Neural progenitor cell (in vitro differentiated cells): ENCODE measurements at regions not wholly inside any gene's neighbourhood (a gene's known extent, or its start where the extent isn't known, plus 50 kb on each side); places are given as distances from the start of the nearest gene placed in this dataset.

Experiments used
- DNase-seq: peaks from one replicate; pipeline ENCODE4 v3.0.0-alpha.2; 2016; ENCODE audit warnings: low spot score
- H2AFZ ChIP-seq: fragments of 200-600 bp; sonication (generic); replicated peaks from 2 replicates; pipeline ENCODE4 v1.6.1; 2016; ENCODE audit warnings: antibody characterized with exemption
- H3F3A ChIP-seq: fragments of 200-600 bp; sonication (generic); 2 replicates; pipeline ENCODE4 v1.6.1; 2016; ENCODE audit warnings: antibody characterized with exemption, low read depth
- H3K27ac ChIP-seq: fragments of 200-600 bp; sonication (generic); 2 replicates; pipeline ENCODE4 v1.5.1; 2016; ENCODE audit warnings: mild to moderate bottlenecking
- H3K27me3 ChIP-seq: fragments of 200-600 bp; sonication (generic); 2 replicates; pipeline ENCODE4 v1.6.1; 2016; ENCODE audit warnings: mild to moderate bottlenecking, moderate library complexity
- H3K36me3 ChIP-seq: fragments of 200-600 bp; sonication (generic); 2 replicates; pipeline ENCODE4 v1.5.1; 2016
- H3K4me1 ChIP-seq: fragments of 200-600 bp; sonication (generic); 2 replicates; pipeline ENCODE4 v1.6.1; 2016; ENCODE audit warnings: mixed run types
- H3K4me2 ChIP-seq: fragments of 200-600 bp; sonication (generic); 2 replicates; pipeline ENCODE4 v1.6.1; 2016
- H3K4me3 ChIP-seq: fragments of 200-600 bp; sonication (generic); 2 replicates; pipeline ENCODE4 v1.5.1; 2016
- H3K79me2 ChIP-seq: fragments of 200-600 bp; sonication (generic); 2 replicates; pipeline ENCODE4 v1.6.1; 2016; ENCODE audit warnings: low read depth
- H3K9ac ChIP-seq: fragments of 200-600 bp; sonication (generic); 2 replicates; pipeline ENCODE4 v1.6.1; 2016
- H3K9me3 ChIP-seq: fragments of 200-600 bp; sonication (generic); 2 replicates; pipeline ENCODE4 v1.5.1; 2016; ENCODE audit warnings: low read depth
- H4K20me1 ChIP-seq: fragments of 200-600 bp; sonication (generic); 2 replicates; pipeline ENCODE4 v1.6.1; 2016; ENCODE audit warnings: low read depth
- H3K27ac Mint-ChIP-seq: 3 replicates; pipeline ENCODE4 v1.8.0; 2021; ENCODE audit warnings: mixed read lengths
- H3K27me3 Mint-ChIP-seq: 2 replicates; pipeline ENCODE4 v1.8.0; 2022; ENCODE audit warnings: low read depth, mild to moderate bottlenecking, inconsistent platforms, moderate library complexity, mixed read lengths; ENCODE audit not compliant: insufficient read depth
- H3K36me3 Mint-ChIP-seq: 3 replicates; pipeline ENCODE4 v1.8.0; 2021; ENCODE audit warnings: mixed read lengths
- H3K4me1 Mint-ChIP-seq: 3 replicates; pipeline ENCODE4 v1.8.0; 2021; ENCODE audit warnings: mixed read lengths
- H3K4me3 Mint-ChIP-seq: 3 replicates; pipeline ENCODE4 v1.8.0; 2021; ENCODE audit warnings: mild to moderate bottlenecking, moderate library complexity, mixed read lengths
- H3K9me3 Mint-ChIP-seq: 3 replicates; pipeline ENCODE4 v1.8.0; 2020; ENCODE audit warnings: mixed read lengths
- CTCF ChIP-seq: fragments of 200-600 bp; sonication (generic); IDR thresholded peaks from 2 replicates; pipeline ENCODE4 v1.5.1; 2017; ENCODE audit warnings: antibody characterized with exemption, mild to moderate bottlenecking
- EZH2 ChIP-seq: fragments of 200-600 bp; sonication (generic); IDR thresholded peaks from 2 replicates; pipeline ENCODE4 v1.6.1; 2017; ENCODE audit warnings: antibody characterized with exemption, mild to moderate bottlenecking, moderate library complexity
- EZH2phosphoT487 ChIP-seq: fragments of 200-600 bp; sonication (generic); IDR thresholded peaks from 2 replicates; pipeline ENCODE4 v1.6.1; 2017; ENCODE audit warnings: antibody characterized with exemption

- no peak overlapping the region for H3K4me3 ChIP-seq
- no peaks in the 10 kb centered on the region for H3K79me2 ChIP-seq
- H3K4me1 ChIP-seq = peaks cover 13% of the 10 kb centered on the region
- Mint-ChIP-seq H3K27ac (no peak overlapping the region), H3K4me3 (no peak overlapping the region), H3K9me3 (no peaks in the 10 kb centered on the region), H3K36me3 (no peaks in the 10 kb centered on the region), H3K27me3 (no peaks in the 10 kb centered on the region), H3K4me1 (peaks cover 24% of the 10 kb centered on the region)
- peaks cover 7% of the 10 kb centered on the region for H3F3A ChIP-seq
- peak overlapping the region; percentile 63 for H2AFZ ChIP-seq
- H3K9me3 ChIP-seq = no peaks in the 10 kb centered on the region
- no peaks in the 10 kb centered on the region for H4K20me1 ChIP-seq
- peak overlapping the region; percentile 30 for H3K4me2 ChIP-seq
- DNase-seq = no peak
- no peak overlapping the region for H3K9ac ChIP-seq
- no peak for TF ChIP-seq EZH2
- TF ChIP-seq CTCF = no peak
- no peak for TF ChIP-seq EZH2phosphoT487
- H3K27ac ChIP-seq = no peak overlapping the region
- H3K27me3 ChIP-seq = peaks cover 73% of the 10 kb centered on the region
- no peaks in the 10 kb centered on the region for H3K36me3 ChIP-seq
Measured at GRCh38 chr10:80894311-80894791, 356.6 kb downstream of the SH2D4B start.

GRCh38 chr10:80894797-80895467 lies 357.2 kb downstream of the SH2D4B start:
- Histone ChIP-seq H3K36me3 (no peaks in the 10 kb centered on the region), H4K20me1 (no peaks in the 10 kb centered on the region), H3K27ac (no peak overlapping the region), H2AFZ (peak overlapping the region; percentile 63), H3F3A (peaks cover 7% of the 10 kb centered on the region), H3K27me3 (peaks cover 73% of the 10 kb centered on the region), H3K4me2 (peak overlapping the region; percentile 30), H3K9ac (no peak overlapping the region), H3K79me2 (no peaks in the 10 kb centered on the region), H3K4me1 (peaks cover 13% of the 10 kb centered on the region), H3K4me3 (no peak overlapping the region), H3K9me3 (no peaks in the 10 kb centered on the region)
- TF ChIP-seq EZH2 = no peak
- no peak for TF ChIP-seq CTCF
- TF ChIP-seq EZH2phosphoT487 = no peak
- Mint-ChIP-seq H3K4me1 (peaks cover 21% of the 10 kb centered on the region), H3K27ac (no peak overlapping the region), H3K27me3 (peaks cover 2% of the 10 kb centered on the region), H3K4me3 (no peak overlapping the region), H3K9me3 (no peaks in the 10 kb centered on the region), H3K36me3 (no peaks in the 10 kb centered on the region)
- DNase-seq = no peak

GRCh38 chr10:80896076-80896475 lies 358.4 kb downstream of the SH2D4B start:
- no peaks in the 10 kb centered on the region for H3K79me2 ChIP-seq
- H3K9me3 Mint-ChIP-seq = no peaks in the 10 kb centered on the region
- no peaks in the 10 kb centered on the region for H3K36me3 ChIP-seq
- H3K27me3 ChIP-seq = peaks cover 73% of the 10 kb centered on the region
- H3K4me3 Mint-ChIP-seq = no peak overlapping the region
- peaks cover 5% of the 10 kb centered on the region for H3K27me3 Mint-ChIP-seq
- H3K9ac ChIP-seq = no peak overlapping the region
- H3K4me1 Mint-ChIP-seq = peaks cover 13% of the 10 kb centered on the region
- H3K4me2 ChIP-seq = no peak overlapping the region
- H3K9me3 ChIP-seq = no peaks in the 10 kb centered on the region
- H3K36me3 Mint-ChIP-seq = no peaks in the 10 kb centered on the region
- TF ChIP-seq EZH2 = no peak
- TF ChIP-seq CTCF = no peak
- TF ChIP-seq EZH2phosphoT487 = no peak
- peaks cover 8% of the 10 kb centered on the region for H3K4me1 ChIP-seq
- H4K20me1 ChIP-seq = no peaks in the 10 kb centered on the region
- no peak overlapping the region for H3K27ac ChIP-seq
- H2AFZ ChIP-seq = no peak overlapping the region
- no peak overlapping the region for H3K4me3 ChIP-seq
- no peak for DNase-seq
- no peak overlapping the region for H3K27ac Mint-ChIP-seq
- H3F3A ChIP-seq = peaks cover 7% of the 10 kb centered on the region
